ENCODE measurements at regions not wholly inside any gene's neighbourhood (a gene's known extent, or its start where the extent isn't known, plus 50 kb on each side); places are given as distances from the start of the nearest gene placed in this dataset.

- no peaks in the 10 kb centered on the region for H3K36me3 ChIP-seq (ENCODE audit: control insufficient read depth in 2 of 3, insufficient read depth in 3 of 3, low read length in 3 of 3)
- H3K4me3 ChIP-seq (ENCODE audit: low read length in 3 of 3): no peak overlapping the region
- H3K4me1 ChIP-seq (ENCODE audit: control insufficient read depth in 2 of 3, insufficient read depth in 2 of 3, low read depth in 1 of 3, low read length in 3 of 3): no peaks in the 10 kb centered on the region
- H3K9ac ChIP-seq (ENCODE audit: low read length in 3 of 3): no peak overlapping the region
- DNase-seq: peak in 2 of 5 donors; percentile 2 to 22
- no peak for TF ChIP-seq CTCF (IDR thresholded peaks at IDR 0.05; ENCODE audit: borderline replicate concordance, extremely low read depth, insufficient read depth)
- FAIRE-seq: no peak
- H3K27me3 ChIP-seq (ENCODE audit: control insufficient read depth, insufficient read depth, low read length): no peaks in the 10 kb centered on the region
- no peak overlapping the region for H3K27ac ChIP-seq (ENCODE audit: low read depth in 2 of 2, low read length in 2 of 2)
- intact Hi-C loops (cut with DNase I): no loop called here
- no peaks in the 10 kb centered on the region for H3K9me3 ChIP-seq (ENCODE audit: control insufficient read depth in 2 of 3, insufficient read depth in 1 of 3, low read length in 3 of 3)
These were observed 767.7 kb upstream of the ADGRL2 start for GRCh38 chr1:81032973-81033425.

- Histone ChIP-seq H3K36me3 (ENCODE audit: control insufficient read depth in 2 of 3, insufficient read depth in 3 of 3, low read length in 3 of 3) (no peaks in the 10 kb centered on the region), H3K4me1 (ENCODE audit: control insufficient read depth in 2 of 3, insufficient read depth in 2 of 3, low read depth in 1 of 3, low read length in 3 of 3) (no peaks in the 10 kb centered on the region), H3K9ac (ENCODE audit: low read length in 3 of 3) (no peak overlapping the region), H3K27ac (ENCODE audit: low read depth in 2 of 2, low read length in 2 of 2) (no peak overlapping the region), H3K9me3 (ENCODE audit: control insufficient read depth in 2 of 3, insufficient read depth in 1 of 3, low read length in 3 of 3) (no peaks in the 10 kb centered on the region), H3K27me3 (ENCODE audit: control insufficient read depth, insufficient read depth, low read length) (no peaks in the 10 kb centered on the region), H3K4me3 (ENCODE audit: low read length in 3 of 3) (no peak overlapping the region)
- DNase-seq (no peak), FAIRE-seq (no peak)
- intact Hi-C loops (cut with DNase I): no loop called here
- TF ChIP-seq CTCF (IDR thresholded peaks at IDR 0.05; ENCODE audit: borderline replicate concordance, extremely low read depth, insufficient read depth): no peak
These were observed 768.4 kb upstream of the ADGRL2 start for GRCh38 chr1:81032374-81032773.

GRCh38 chr1:81030441-81030840 is 770.3 kb upstream of the ADGRL2 start:
- intact Hi-C loops (cut with DNase I): no loop called here
- TF ChIP-seq CTCF (IDR thresholded peaks at IDR 0.05; ENCODE audit: borderline replicate concordance, extremely low read depth, insufficient read depth): no peak
- DNase-seq (no peak), FAIRE-seq (no peak)
- Histone ChIP-seq H3K9me3 (ENCODE audit: control insufficient read depth in 2 of 3, insufficient read depth in 1 of 3, low read length in 3 of 3) (no peaks in the 10 kb centered on the region), H3K27me3 (ENCODE audit: control insufficient read depth, insufficient read depth, low read length) (no peaks in the 10 kb centered on the region), H3K36me3 (ENCODE audit: control insufficient read depth in 2 of 3, insufficient read depth in 3 of 3, low read length in 3 of 3) (no peaks in the 10 kb centered on the region), H3K4me3 (ENCODE audit: low read length in 3 of 3) (no peak overlapping the region), H3K27ac (ENCODE audit: low read depth in 2 of 2, low read length in 2 of 2) (no peak overlapping the region), H3K9ac (ENCODE audit: low read length in 3 of 3) (no peak overlapping the region), H3K4me1 (ENCODE audit: control insufficient read depth in 2 of 3, insufficient read depth in 2 of 3, low read depth in 1 of 3, low read length in 3 of 3) (no peaks in the 10 kb centered on the region)

- no peak for TF ChIP-seq CTCF (IDR thresholded peaks at IDR 0.05; ENCODE audit: borderline replicate concordance, extremely low read depth, insufficient read depth)
- intact Hi-C loops (cut with DNase I): no loop called here
- no peak for FAIRE-seq
- no peak overlapping the region for H3K27ac ChIP-seq (ENCODE audit: low read depth in 2 of 2, low read length in 2 of 2)
- H3K4me3 ChIP-seq (ENCODE audit: low read length in 3 of 3): no peak overlapping the region
- H3K9me3 ChIP-seq (ENCODE audit: control insufficient read depth in 2 of 3, insufficient read depth in 1 of 3, low read length in 3 of 3): no peaks in the 10 kb centered on the region
- H3K9ac ChIP-seq (ENCODE audit: low read length in 3 of 3): no peak overlapping the region
- no peaks in the 10 kb centered on the region for H3K36me3 ChIP-seq (ENCODE audit: control insufficient read depth in 2 of 3, insufficient read depth in 3 of 3, low read length in 3 of 3)
- DNase-seq: no peak
- H3K4me1 ChIP-seq (ENCODE audit: control insufficient read depth in 2 of 3, insufficient read depth in 2 of 3, low read depth in 1 of 3, low read length in 3 of 3): no peaks in the 10 kb centered on the region
- no peaks in the 10 kb centered on the region for H3K27me3 ChIP-seq (ENCODE audit: control insufficient read depth, insufficient read depth, low read length)
These were observed 771.5 kb upstream of the ADGRL2 start for GRCh38 chr1:81029266-81029665.

Data from kidney (tissue), 13 donors.